HL-60 (cell line): ENCODE measurements at regions not wholly inside any gene's neighbourhood (a gene's known extent, or its start where the extent isn't known, plus 50 kb on each side); places are given as distances from the start of the nearest gene placed in this dataset.

Experiments
- DNase-seq, 2 experiments: peaks; one replicate each; pipeline ENCODE4 v3.0.0-alpha.2; 2010 to 2020; ENCODE audit warnings: low read depth in 1 of 2, low spot score in 1 of 2
- H3K27ac ChIP-seq: fragments of 250-450 bp; sonication (Bioruptor Pico); replicated peaks from 2 replicates; pipeline ENCODE4 v1.5.1; 2020; ENCODE audit warnings: mild to moderate bottlenecking, moderate library complexity
- H3K27me3 ChIP-seq: fragments of 250-450 bp; sonication (Bioruptor Pico); 2 replicates; pipeline ENCODE4 v1.5.1; 2021; ENCODE audit warnings: mild to moderate bottlenecking, moderate library complexity; ENCODE audit not compliant: insufficient read depth, poor library complexity, severe bottlenecking
- H3K4me3 ChIP-seq: replicated peaks from 2 replicates; pipeline ENCODE4 v1.5.1; 2011; ENCODE audit warnings: mild to moderate bottlenecking, control low read depth, low read length; ENCODE audit not compliant: insufficient read depth
- GABPA ChIP-seq: IDR thresholded peaks from 2 replicates; pipeline ENCODE4 v1.6.1; 2012; ENCODE audit warnings: low read depth
- POLR2AphosphoS5 ChIP-seq: IDR thresholded peaks from 2 replicates; pipeline ENCODE4 v1.6.1; 2012; ENCODE audit warnings: low read depth
- SPI1 ChIP-seq: IDR thresholded peaks from 2 replicates; pipeline ENCODE4 v1.6.1; 2012; ENCODE audit warnings: low read depth, mild to moderate bottlenecking, borderline replicate concordance
- TF ChIP-seq, protein P1 (sequence below): IDR thresholded peaks from 2 replicates; pipeline ENCODE4 v1.6.1; 2012; ENCODE audit warnings: low read depth; ENCODE audit not compliant: insufficient replicate concordance
- TF ChIP-seq, protein P2 (sequence below): IDR thresholded peaks from one replicate; pipeline ENCODE4 v1.5.1; 2011; ENCODE audit warnings: low read length, control low read depth, inconsistent platforms; ENCODE audit not compliant: insufficient read depth

DNA sequence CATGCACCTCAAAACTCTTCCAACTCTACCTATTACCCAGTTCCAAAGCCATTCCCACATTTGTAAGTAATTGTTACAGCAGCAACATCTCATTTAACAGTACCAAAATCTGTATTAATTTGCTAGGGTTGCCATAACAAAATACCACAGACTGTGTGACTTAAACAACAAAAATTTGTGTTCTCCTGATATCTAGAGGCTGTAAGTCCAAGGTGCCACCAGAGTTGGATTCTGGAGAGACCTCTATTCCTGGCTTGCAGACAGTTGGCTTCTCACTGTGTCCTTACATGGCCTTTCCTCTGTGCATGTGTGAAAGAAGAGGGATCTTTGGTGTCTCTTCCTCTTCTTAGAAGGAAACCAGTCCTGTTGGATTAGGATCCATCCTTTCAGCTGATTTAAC, 203.8 kb upstream of the PIK3R1 start:
- no peak overlapping the region for H3K4me3 ChIP-seq
- H3K27ac ChIP-seq: no peak overlapping the region
- DNase-seq: no peak
- H3K27me3 ChIP-seq: no peaks in the 10 kb centered on the region
- TF ChIP-seq, protein P1, sequence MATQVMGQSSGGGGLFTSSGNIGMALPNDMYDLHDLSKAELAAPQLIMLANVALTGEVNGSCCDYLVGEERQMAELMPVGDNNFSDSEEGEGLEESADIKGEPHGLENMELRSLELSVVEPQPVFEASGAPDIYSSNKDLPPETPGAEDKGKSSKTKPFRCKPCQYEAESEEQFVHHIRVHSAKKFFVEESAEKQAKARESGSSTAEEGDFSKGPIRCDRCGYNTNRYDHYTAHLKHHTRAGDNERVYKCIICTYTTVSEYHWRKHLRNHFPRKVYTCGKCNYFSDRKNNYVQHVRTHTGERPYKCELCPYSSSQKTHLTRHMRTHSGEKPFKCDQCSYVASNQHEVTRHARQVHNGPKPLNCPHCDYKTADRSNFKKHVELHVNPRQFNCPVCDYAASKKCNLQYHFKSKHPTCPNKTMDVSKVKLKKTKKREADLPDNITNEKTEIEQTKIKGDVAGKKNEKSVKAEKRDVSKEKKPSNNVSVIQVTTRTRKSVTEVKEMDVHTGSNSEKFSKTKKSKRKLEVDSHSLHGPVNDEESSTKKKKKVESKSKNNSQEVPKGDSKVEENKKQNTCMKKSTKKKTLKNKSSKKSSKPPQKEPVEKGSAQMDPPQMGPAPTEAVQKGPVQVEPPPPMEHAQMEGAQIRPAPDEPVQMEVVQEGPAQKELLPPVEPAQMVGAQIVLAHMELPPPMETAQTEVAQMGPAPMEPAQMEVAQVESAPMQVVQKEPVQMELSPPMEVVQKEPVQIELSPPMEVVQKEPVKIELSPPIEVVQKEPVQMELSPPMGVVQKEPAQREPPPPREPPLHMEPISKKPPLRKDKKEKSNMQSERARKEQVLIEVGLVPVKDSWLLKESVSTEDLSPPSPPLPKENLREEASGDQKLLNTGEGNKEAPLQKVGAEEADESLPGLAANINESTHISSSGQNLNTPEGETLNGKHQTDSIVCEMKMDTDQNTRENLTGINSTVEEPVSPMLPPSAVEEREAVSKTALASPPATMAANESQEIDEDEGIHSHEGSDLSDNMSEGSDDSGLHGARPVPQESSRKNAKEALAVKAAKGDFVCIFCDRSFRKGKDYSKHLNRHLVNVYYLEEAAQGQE: no peak
- TF ChIP-seq POLR2AphosphoS5: no peak
- TF ChIP-seq GABPA: no peak
- no peak for TF ChIP-seq SPI1
- TF ChIP-seq, protein P2, sequence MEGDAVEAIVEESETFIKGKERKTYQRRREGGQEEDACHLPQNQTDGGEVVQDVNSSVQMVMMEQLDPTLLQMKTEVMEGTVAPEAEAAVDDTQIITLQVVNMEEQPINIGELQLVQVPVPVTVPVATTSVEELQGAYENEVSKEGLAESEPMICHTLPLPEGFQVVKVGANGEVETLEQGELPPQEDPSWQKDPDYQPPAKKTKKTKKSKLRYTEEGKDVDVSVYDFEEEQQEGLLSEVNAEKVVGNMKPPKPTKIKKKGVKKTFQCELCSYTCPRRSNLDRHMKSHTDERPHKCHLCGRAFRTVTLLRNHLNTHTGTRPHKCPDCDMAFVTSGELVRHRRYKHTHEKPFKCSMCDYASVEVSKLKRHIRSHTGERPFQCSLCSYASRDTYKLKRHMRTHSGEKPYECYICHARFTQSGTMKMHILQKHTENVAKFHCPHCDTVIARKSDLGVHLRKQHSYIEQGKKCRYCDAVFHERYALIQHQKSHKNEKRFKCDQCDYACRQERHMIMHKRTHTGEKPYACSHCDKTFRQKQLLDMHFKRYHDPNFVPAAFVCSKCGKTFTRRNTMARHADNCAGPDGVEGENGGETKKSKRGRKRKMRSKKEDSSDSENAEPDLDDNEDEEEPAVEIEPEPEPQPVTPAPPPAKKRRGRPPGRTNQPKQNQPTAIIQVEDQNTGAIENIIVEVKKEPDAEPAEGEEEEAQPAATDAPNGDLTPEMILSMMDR: no peak

DNA sequence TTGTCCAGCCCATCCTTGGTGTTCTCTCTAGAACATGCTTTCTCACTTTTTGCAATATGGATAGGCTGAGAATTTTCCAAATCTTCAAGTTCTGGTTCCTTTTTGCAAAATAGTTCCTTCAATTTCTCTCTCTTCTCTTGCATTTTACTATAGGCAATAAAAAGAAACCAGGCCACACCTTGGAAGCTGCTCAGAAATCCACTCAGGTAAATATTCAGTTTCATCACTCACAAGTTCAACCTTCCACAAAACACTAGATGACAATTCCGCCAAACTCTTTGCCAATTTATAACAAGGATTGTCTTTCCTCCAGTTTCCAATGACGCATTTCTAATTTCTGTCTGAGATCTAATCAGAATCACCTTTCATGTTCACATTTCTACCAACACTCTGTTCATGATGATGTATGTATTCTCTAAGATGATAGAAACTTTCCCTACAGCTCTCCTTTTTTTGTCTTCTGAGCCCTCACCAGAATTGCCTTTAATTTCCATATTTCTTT, 204.2 kb upstream of the PIK3R1 start:
- Histone ChIP-seq H3K27me3 (no peaks in the 10 kb centered on the region), H3K4me3 (no peak overlapping the region), H3K27ac (no peak overlapping the region)
- TF ChIP-seq, protein P2: no peak
- TF ChIP-seq POLR2AphosphoS5: no peak
- TF ChIP-seq, protein P1: no peak
- TF ChIP-seq SPI1: no peak
- no peak for TF ChIP-seq GABPA
- DNase-seq: no peak

DNA sequence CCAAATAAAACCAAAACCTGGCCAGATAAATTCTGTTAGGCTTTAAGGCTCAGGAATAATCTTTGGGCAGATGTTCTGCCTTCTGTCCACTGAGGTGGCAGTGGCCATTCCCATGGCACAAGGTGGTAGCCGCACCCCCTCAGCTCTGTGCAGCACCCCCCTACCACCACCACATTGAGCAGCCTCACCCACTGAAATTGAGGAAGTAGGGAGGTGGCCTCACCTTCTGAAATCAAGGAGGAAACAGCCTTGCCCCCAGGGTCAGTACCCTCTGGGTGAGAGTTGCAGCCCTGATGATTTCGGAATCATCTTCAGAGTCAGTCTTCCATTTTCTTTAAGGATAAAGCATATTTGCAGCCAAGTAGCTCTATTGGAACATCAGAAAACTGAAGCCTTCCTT, 204.8 kb upstream of the PIK3R1 start:
- peak in 1 of 2 experiments; percentile 36 for DNase-seq
- Histone ChIP-seq H3K27me3 (no peaks in the 10 kb centered on the region), H3K4me3 (no peak overlapping the region), H3K27ac (no peak overlapping the region)
- TF ChIP-seq GABPA (no peak), SPI1 (no peak), POLR2AphosphoS5 (no peak)
- TF ChIP-seq, protein P2: no peak
- TF ChIP-seq, protein P1: no peak
